NCI-H460 (cell line): ENCODE measurements at regions not wholly inside any gene's neighbourhood (a gene's known extent, or its start where the extent isn't known, plus 50 kb on each side); places are given as distances from the start of the nearest gene placed in this dataset.

Experiments used
- DNase-seq: peaks from one replicate; pipeline ENCODE4 v3.0.0-alpha.2; 2016; ENCODE audit warnings: low read depth; ENCODE audit errors: extremely low read depth
- small RNA-seq, 2 experiments: library from RNA; depleted of rRNA; stranded (forward); fragments of <200 nt; gene quantifications; one replicate each; pipeline ENCODE3, GENCODE V24; 2014

GRCh38 chr1:117798550-117798949, 130.9 kb downstream of the GDAP2 start:
- no peak for DNase-seq

DNA sequence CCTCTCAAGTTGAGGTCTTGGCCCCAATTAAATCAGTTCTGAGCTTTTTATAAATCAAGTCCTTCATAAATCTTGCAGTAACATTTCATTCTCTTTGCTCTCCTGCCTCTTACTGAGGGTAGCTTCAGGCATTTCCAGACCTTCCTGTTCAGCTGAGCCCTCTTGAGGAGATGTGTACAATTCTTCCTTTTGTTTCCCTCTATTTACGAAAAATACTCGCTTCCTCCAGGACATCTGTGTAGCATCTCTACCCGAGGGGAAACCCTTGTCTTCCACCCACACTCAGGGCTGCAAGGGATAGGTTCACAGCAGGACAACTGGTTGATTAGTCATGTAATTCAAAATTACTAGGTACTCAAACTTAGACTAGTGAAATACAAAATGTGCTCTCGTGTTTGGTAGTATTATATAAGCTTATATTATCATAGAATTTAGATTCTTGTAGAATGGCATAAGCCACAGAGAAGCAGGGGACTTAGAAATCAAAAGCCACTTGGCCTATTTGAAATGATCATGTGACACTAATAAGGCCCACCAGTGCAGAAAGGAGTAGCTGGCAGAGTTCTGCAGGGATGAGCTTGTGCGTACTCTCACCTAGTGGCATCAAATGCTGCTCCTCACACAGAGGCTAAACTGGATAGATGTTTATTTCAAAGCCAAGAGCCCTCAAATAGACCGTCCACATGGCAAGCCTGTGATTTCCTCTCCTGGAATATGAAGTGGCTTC, 126.7 kb downstream of the GDAP2 start:
- no peak for DNase-seq

GRCh38 chr1:117803318-117803717, 126.1 kb downstream of the GDAP2 start:
- DNase-seq = no peak

- DNase-seq = no peak
These were observed 119.7 kb downstream of the GDAP2 start for GRCh38 chr1:117809764-117810163.

GRCh38 chr1:117810553-117810952, 118.9 kb downstream of the GDAP2 start:
- no peak for DNase-seq

- DNase-seq = no peak
These were observed 116.4 kb downstream of the GDAP2 start for GRCh38 chr1:117812869-117813511.

Small RNAs in the stretch of these regions (small RNA-seq; reads per million reads assigned to genes)
- gene AL390877.1 (0 reads per million in 2 experiments), gene RF00561 (0 reads per million in 2 experiments)
